ENCODE measurements at regions not wholly inside any gene's neighbourhood (a gene's known extent, or its start where the extent isn't known, plus 50 kb on each side); places are given as distances from the start of the nearest gene placed in this dataset.

DNA sequence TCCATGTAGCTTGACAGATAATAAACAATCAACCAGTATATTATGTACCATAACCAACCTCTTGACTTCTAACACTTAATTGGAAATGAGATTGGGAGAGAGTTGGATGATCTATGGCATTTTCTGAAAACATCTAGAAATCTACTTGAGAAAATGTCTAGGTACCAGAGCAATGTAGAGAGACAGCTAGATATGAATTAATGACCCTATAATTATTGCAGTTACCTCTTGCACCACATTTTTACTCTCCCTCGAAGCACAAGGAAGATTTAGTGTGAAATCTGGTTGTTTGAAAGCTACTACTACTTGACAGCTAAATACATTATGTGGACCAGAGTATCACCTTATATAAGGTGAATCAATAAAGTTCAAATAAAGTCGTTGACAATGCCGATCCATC lies 1534.4 kb upstream of the IGFBP7 start:
- TF ChIP-seq, protein P1, sequence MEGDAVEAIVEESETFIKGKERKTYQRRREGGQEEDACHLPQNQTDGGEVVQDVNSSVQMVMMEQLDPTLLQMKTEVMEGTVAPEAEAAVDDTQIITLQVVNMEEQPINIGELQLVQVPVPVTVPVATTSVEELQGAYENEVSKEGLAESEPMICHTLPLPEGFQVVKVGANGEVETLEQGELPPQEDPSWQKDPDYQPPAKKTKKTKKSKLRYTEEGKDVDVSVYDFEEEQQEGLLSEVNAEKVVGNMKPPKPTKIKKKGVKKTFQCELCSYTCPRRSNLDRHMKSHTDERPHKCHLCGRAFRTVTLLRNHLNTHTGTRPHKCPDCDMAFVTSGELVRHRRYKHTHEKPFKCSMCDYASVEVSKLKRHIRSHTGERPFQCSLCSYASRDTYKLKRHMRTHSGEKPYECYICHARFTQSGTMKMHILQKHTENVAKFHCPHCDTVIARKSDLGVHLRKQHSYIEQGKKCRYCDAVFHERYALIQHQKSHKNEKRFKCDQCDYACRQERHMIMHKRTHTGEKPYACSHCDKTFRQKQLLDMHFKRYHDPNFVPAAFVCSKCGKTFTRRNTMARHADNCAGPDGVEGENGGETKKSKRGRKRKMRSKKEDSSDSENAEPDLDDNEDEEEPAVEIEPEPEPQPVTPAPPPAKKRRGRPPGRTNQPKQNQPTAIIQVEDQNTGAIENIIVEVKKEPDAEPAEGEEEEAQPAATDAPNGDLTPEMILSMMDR (IDR thresholded peaks at IDR 0.05; ENCODE audit: extremely low read depth in 1 of 2, insufficient read depth in 1 of 2, low read depth in 1 of 2, low read length in 2 of 2): no peak
- no peak for TF ChIP-seq POLR2AphosphoS5 (IDR thresholded peaks at IDR 0.05; ENCODE audit: insufficient read depth, low read depth, low read length)
- no peak for TF ChIP-seq JUN (IDR thresholded peaks at IDR 0.05; ENCODE audit: borderline replicate concordance, insufficient read depth, insufficient read length, low read depth)

Measured in endothelial cell of umbilical vein (primary cell).